BLaER1 treated with 17β-estradiol and CSF1 and Interleukin-3, amounts not matched to agents 10 nM and 100 nM (cell line): ENCODE measurements at regions not wholly inside any gene's neighbourhood (a gene's known extent, or its start where the extent isn't known, plus 50 kb on each side); places are given as distances from the start of the nearest gene placed in this dataset.
"Not testable (repeated sequence)": the region's sequence is repeated elsewhere in the genome, so short reads cannot be mapped to it uniquely, and the experiment has no call there.

Source experiments
- H3K27ac ChIP-seq, 11 experiments: shearing (Covaris generic); formaldehyde crosslinking; 2 replicates each; pipeline ENCODE4 v1.8.1; 2022
- H3K27me3 ChIP-seq, 11 experiments: shearing (Covaris generic); formaldehyde crosslinking; 2 replicates each; pipeline ENCODE4 v1.8.1; 2022
- H3K36me3 ChIP-seq, 11 experiments: shearing (Covaris generic); formaldehyde crosslinking; 2 replicates each; pipeline ENCODE4 v1.8.1; 2022
- H3K4me1 ChIP-seq, 10 experiments: shearing (Covaris generic); formaldehyde crosslinking; 2 replicates each; pipeline ENCODE4 v1.8.1; 2022
- H3K4me2 ChIP-seq, 11 experiments: shearing (Covaris generic); formaldehyde crosslinking; 2 replicates each; pipeline ENCODE4 v1.8.1; 2022
- H3K4me3 ChIP-seq, 10 experiments: shearing (Covaris generic); formaldehyde crosslinking; 2 replicates each; pipeline ENCODE4 v1.8.1; 2022
- H3K9ac ChIP-seq, 11 experiments: shearing (Covaris generic); formaldehyde crosslinking; 2 replicates each; pipeline ENCODE4 v1.8.1; 2022
- H3K9me3 ChIP-seq, 11 experiments: shearing (Covaris generic); formaldehyde crosslinking; replicated peaks in 1 of 11; 2 replicates each; pipeline ENCODE4 v1.8.1; 2022
- H4K20me1 ChIP-seq, 11 experiments: shearing (Covaris generic); formaldehyde crosslinking; 2 replicates each; pipeline ENCODE4 v1.8.1; 2022
- Cebpa-rat ChIP-seq, 11 experiments: shearing (Covaris generic); IDR thresholded peaks; 2 replicates each; pipeline ENCODE4 v1.8.1; 2022

DNA sequence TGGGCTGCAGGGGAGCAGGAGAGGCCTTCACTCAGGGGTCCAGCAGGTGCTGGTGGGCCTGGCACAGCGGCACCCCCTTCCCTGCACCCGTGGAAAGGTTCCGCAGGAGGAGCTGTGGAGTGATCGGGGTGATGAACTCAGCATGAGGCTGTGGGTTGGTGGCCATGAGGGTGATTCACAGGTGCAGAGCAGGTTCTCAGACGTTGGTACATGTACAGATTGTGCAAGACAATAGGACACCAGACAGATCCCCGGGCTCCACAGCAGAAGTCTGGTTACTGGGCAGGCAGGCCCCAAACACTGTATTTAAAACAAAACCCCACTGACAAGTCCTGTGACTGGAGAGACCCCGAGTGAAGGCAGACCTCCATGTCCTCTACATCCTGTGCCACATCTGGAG, 151.6 kb upstream of the CDH4 start:
- Histone ChIP-seq H3K4me3 (no peak overlapping the region), H3K4me2 (peak overlapping the region in 8 of 11 experiments; percentile 10 to 67 (median 54); a peak in 14 of 22 replicates), H3K27ac (peak overlapping the region in 4 of 11 experiments; percentile 15 to 75 (median 60); a peak in 6 of 22 replicates), H3K27me3 (no peaks in the 10 kb centered on the region), H3K36me3 (peaks cover 0 to 7% (median 0%) of the 10 kb centered on the region in 11 experiments; a peak in 2 of 22 replicates), H3K9me3 (peaks cover 18 to 29% (median 18%) of the 10 kb centered on the region in 11 experiments), H4K20me1 (no peaks in the 10 kb centered on the region), H3K9ac (peak overlapping the region in 2 of 11 experiments; percentile 6 to 25; a peak in 1 of 22 replicates), H3K4me1 (peaks cover 5 to 79% (median 71%) of the 10 kb centered on the region in 10 experiments; a peak in 18 of 20 replicates)
- TF ChIP-seq Cebpa-rat (IDR thresholded peaks at IDR 0.05), result peak in 4 of 11 experiments; percentile 11 to 52 (median 25); a peak in 1 of 22 replicates

DNA sequence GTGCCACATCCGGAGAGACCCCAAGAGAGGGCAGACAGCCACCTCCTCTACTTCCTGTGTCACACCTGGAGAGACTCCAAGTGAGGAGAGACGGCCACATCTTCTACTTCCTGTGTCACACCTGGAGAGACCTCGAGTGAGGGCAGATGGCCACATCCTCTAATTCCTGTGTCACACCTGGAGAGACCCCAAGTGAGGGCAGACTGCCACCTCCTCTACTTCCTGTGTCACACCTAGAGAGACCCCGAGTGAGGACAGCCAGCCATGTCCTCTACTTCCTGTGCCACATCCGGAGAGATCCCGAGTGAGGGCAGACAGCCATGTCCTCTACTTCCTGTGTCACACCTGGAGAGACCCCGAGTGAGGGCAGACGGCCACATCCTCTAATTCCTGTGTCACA, 150.7 kb upstream of the CDH4 start:
- H3K27ac ChIP-seq, result peak overlapping the region in 4 of 11 experiments; percentile 43 to 78 (median 60); a peak in 8 of 22 replicates
- not testable (repeated sequence) for H3K36me3 ChIP-seq, H3K27me3 ChIP-seq, H4K20me1 ChIP-seq, H3K4me3 ChIP-seq
- H3K9me3 ChIP-seq, result peaks cover 10 to 21% (median 10%) of the 10 kb centered on the region in 11 experiments
- peak overlapping the region in 1 of 11 experiments; percentile 60; a peak in 2 of 22 replicates for H3K9ac ChIP-seq
- H3K4me1 ChIP-seq, result peaks cover 5 to 87% (median 79%) of the 10 kb centered on the region in 10 experiments; a peak in 18 of 20 replicates
- peak overlapping the region in 10 of 11 experiments; percentile 11 to 83 (median 68); a peak in 19 of 22 replicates for H3K4me2 ChIP-seq

DNA sequence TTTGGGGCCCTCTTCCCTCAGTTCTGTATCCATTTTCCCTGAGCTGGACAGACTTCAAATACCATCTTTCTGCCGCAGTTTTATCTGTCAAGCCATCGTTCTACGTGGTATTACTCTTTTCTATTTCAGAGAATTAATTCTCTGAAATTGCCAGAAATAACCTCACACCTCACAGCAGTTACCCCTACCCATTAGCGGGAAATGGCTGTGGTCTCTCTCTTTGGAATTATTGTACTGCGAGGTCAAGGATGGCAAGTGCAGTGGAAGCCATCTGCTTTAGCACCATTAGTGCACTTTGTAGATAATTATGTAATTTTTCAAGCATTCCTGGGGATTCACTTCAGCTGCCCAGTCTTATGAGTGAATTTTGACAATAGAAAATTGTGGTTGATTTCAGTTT, 147.8 kb upstream of the CDH4 start:
- no peak overlapping the region for H3K9ac ChIP-seq
- no peaks in the 10 kb centered on the region for H3K27me3 ChIP-seq
- TF ChIP-seq Cebpa-rat (IDR thresholded peaks at IDR 0.05), result no peak
- H4K20me1 ChIP-seq, result no peaks in the 10 kb centered on the region
- H3K4me2 ChIP-seq, result peak overlapping the region in 10 of 11 experiments; percentile 0 to 83 (median 59); a peak in 17 of 22 replicates
- H3K9me3 ChIP-seq, result peaks cover 0 to 24% (median 12%) of the 10 kb centered on the region in 11 experiments; a peak in 13 of 22 replicates
- no peak overlapping the region for H3K27ac ChIP-seq
- peaks cover 5 to 81% (median 74%) of the 10 kb centered on the region in 10 experiments; a peak in 18 of 20 replicates for H3K4me1 ChIP-seq
- H3K36me3 ChIP-seq, result no peaks in the 10 kb centered on the region
- no peak overlapping the region for H3K4me3 ChIP-seq

DNA sequence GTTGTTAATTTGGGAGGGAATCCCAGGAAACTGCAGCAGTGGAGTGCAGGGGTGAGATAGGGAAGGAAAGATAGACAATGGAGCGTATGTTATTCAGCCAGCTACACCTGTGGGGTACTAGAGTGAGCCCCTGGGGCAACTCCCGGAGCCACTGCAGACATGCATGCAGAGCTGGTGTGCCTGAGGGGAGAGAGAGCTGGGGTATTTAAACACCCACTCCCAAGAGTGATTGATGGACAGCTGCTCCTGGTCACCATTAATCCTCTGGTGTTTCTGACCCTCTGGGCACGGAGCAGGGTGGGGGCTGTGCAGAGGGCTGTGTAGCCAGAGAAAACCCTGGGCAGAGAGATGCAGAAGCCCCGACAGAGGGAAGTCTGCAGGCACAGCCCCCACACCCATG, 146.7 kb upstream of the CDH4 start:
- Histone ChIP-seq H3K36me3 (no peaks in the 10 kb centered on the region), H3K9ac (no peak overlapping the region), H3K4me1 (peaks cover 5 to 72% (median 65%) of the 10 kb centered on the region in 10 experiments; a peak in 18 of 20 replicates), H3K27me3 (no peaks in the 10 kb centered on the region), H3K9me3 (peaks cover 0 to 31% (median 16%) of the 10 kb centered on the region in 11 experiments; a peak in 14 of 22 replicates), H3K27ac (no peak overlapping the region), H3K4me3 (no peak overlapping the region), H4K20me1 (no peaks in the 10 kb centered on the region), H3K4me2 (peak overlapping the region in 8 of 11 experiments; percentile 44 to 83 (median 68); a peak in 17 of 22 replicates)
- no peak for TF ChIP-seq Cebpa-rat (IDR thresholded peaks at IDR 0.05)

DNA sequence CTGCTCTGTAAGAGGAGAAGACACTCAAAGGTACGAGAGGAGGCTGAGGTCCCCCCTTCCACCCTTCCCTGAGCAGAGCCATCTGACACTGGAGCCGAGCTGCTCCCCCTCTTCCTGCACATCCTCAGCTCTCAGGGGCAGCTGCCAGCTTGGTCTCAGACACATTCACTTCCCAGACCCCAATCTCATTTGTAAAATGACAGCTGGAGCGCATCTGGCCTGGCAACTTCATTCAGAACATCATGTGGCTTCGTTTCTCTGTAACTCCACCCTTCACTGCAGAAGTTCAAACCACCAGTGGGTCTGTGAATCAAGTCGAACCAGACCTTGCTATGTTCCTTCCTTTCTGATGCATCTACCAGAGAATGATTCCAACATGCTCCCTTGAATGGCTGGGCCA, 145.6 kb upstream of the CDH4 start:
- Histone ChIP-seq H3K27me3 (no peaks in the 10 kb centered on the region), H3K9ac (no peak overlapping the region), H3K4me2 (peak overlapping the region in 9 of 11 experiments; percentile 18 to 83 (median 67); a peak in 15 of 22 replicates), H3K4me1 (peaks cover 5 to 72% (median 66%) of the 10 kb centered on the region in 10 experiments; a peak in 18 of 20 replicates), H3K9me3 (peaks cover 0 to 31% (median 16%) of the 10 kb centered on the region in 11 experiments; a peak in 14 of 22 replicates), H3K27ac (no peak overlapping the region), H4K20me1 (no peaks in the 10 kb centered on the region), H3K36me3 (no peaks in the 10 kb centered on the region), H3K4me3 (no peak overlapping the region)
- no peak for TF ChIP-seq Cebpa-rat (IDR thresholded peaks at IDR 0.05)

DNA sequence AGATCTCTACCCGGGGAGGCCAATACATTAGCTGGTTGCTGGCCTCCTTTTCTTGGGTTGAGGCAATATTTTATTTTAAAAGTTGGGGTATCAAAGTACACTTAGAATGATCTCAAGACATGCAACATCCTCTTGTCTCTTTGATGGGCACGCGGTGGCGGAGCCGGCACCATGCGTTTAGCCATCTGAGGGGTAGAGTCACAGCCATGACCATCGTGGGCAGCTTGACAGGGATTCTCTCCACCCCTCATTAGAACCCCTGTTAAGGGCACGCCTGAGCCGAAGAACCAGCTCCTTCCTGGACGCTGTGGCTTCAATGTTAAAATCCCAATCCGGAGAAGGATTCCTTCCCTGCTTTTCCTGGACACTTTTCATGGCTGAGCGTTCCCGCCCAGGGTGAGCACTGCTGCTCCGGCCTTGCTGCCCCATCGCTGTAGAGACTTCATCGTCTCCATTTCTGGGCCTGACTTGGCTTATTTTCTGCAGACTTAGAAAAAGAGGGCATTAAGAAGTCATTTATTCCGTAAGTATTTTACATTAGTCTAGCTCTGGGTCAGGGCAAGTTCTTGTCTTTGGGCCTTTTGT, 142.7 kb upstream of the CDH4 start:
- H3K27ac ChIP-seq, result no peak overlapping the region
- H3K4me2 ChIP-seq, result no peak overlapping the region
- H3K36me3 ChIP-seq, result no peaks in the 10 kb centered on the region
- TF ChIP-seq Cebpa-rat (IDR thresholded peaks at IDR 0.05), result no peak
- no peaks in the 10 kb centered on the region for H3K27me3 ChIP-seq
- peaks cover 0 to 31% (median 16%) of the 10 kb centered on the region in 11 experiments; a peak in 14 of 22 replicates for H3K9me3 ChIP-seq
- H3K9ac ChIP-seq, result no peak overlapping the region
- H3K4me3 ChIP-seq, result no peak overlapping the region
- no peaks in the 10 kb centered on the region for H4K20me1 ChIP-seq
- H3K4me1 ChIP-seq, result peaks cover 10 to 72% (median 66%) of the 10 kb centered on the region in 10 experiments

DNA sequence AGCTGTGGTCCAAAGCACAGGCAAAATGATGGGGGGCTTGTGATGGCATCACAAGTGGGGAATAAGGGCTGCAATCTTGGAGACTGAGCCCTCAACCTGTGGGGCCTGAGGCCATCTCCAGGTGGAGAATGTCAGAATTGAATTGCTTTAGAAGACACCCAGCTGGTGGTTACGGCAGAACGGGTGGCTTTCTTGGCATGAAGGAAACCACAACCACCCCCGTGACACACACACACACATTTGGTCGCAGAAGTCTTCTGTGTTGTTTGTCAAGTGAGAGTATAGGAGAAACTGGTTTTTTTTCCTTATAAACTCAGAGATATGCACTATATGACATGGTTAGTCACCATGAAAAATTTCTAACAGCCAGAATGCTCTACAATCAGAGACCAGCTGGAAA, 139.5 kb upstream of the CDH4 start:
- Histone ChIP-seq H3K9me3 (peaks cover 0 to 25% (median 16%) of the 10 kb centered on the region in 11 experiments; a peak in 14 of 22 replicates), H3K4me1 (peaks cover 10 to 67% (median 48%) of the 10 kb centered on the region in 10 experiments), H3K27me3 (no peaks in the 10 kb centered on the region), H3K9ac (peak overlapping the region in 1 of 11 experiments; percentile 48; a peak in 2 of 22 replicates), H3K4me3 (no peak overlapping the region), H3K27ac (peak overlapping the region in 4 of 11 experiments; percentile 36 to 64 (median 59); a peak in 8 of 22 replicates), H3K36me3 (no peaks in the 10 kb centered on the region), H3K4me2 (peak overlapping the region; percentile 2 to 90 (median 72); a peak in 21 of 22 replicates), H4K20me1 (no peaks in the 10 kb centered on the region)
- peak in 1 of 11 experiments; percentile 62; a peak in 1 of 22 replicates for TF ChIP-seq Cebpa-rat (IDR thresholded peaks at IDR 0.05)

DNA sequence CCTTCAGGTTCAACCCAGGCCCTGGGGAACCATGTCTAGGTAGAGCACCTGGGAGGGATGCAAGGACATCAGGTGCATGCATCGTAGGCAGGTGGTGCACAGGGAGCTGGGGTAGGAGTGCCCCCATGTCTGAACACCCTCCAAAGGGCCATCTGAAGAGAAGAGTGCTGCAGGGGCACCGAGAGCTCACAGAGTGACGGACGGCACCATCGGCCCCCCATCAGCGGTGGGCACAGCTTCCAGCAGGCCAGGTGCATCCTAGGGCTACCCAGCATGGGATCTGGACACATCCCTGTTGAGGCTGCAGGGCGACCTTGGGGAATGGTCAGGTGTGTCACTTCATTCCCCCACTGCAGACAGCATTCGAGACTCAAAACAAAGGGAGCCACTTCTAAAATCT, 138.3 kb upstream of the CDH4 start:
- peak overlapping the region; percentile 7 to 90 (median 72); a peak in 19 of 22 replicates for H3K4me2 ChIP-seq
- peaks cover 0 to 5% (median 0%) of the 10 kb centered on the region in 11 experiments; a peak in 1 of 22 replicates for H3K27me3 ChIP-seq
- peaks cover 10 to 78% (median 54%) of the 10 kb centered on the region in 10 experiments for H3K4me1 ChIP-seq
- 0 out of 22 replicates have a peak overlapping the region, but pooled peaks of 1 of the 11 experiments have one; percentile 48 for H3K9ac ChIP-seq
- H3K9me3 ChIP-seq, result peaks cover 0 to 14% (median 9%) of the 10 kb centered on the region in 11 experiments; a peak in 11 of 22 replicates
- no peaks in the 10 kb centered on the region for H3K36me3 ChIP-seq
- H4K20me1 ChIP-seq, result no peaks in the 10 kb centered on the region
- H3K27ac ChIP-seq, result peak overlapping the region in 3 of 11 experiments; percentile 57 to 64 (median 61); a peak in 4 of 22 replicates
- no peak overlapping the region for H3K4me3 ChIP-seq
- TF ChIP-seq Cebpa-rat (IDR thresholded peaks at IDR 0.05), result no peak
